Activated CD4-positive, alpha-beta T cell treated with anti-CD3 and anti-CD28 coated beads for 1 hour (primary cell): ENCODE measurements at regions not wholly inside any gene's neighbourhood (a gene's known extent, or its start where the extent isn't known, plus 50 kb on each side); places are given as distances from the start of the nearest gene placed in this dataset.
"Not testable (repeated sequence)": the region's sequence is repeated elsewhere in the genome, so short reads cannot be mapped to it uniquely, and the experiment has no call there.

Experiments
- DNase-seq: peaks from one replicate; pipeline ENCODE4 v3.0.0-alpha.2; 2020

- DNase-seq, result no peak
Measured at GRCh38 chr4:66219401-66219800, 549.1 kb upstream of the EPHA5 start.

GRCh38 chr4:66216252-66216651 is 546.0 kb upstream of the EPHA5 start:
- DNase-seq, result no peak

GRCh38 chr4:66212489-66212888 is 542.2 kb upstream of the EPHA5 start:
- DNase-seq, result no peak

- DNase-seq, result no peak
Measured at GRCh38 chr4:66204534-66205247, 534.4 kb upstream of the EPHA5 start.

- no peak for DNase-seq
Measured at GRCh38 chr4:66202870-66203269, 532.6 kb upstream of the EPHA5 start.

GRCh38 chr4:66197451-66197850 is 527.2 kb upstream of the EPHA5 start:
- no peak for DNase-seq

GRCh38 chr4:66193487-66193886 is 523.2 kb upstream of the EPHA5 start:
- no peak for DNase-seq

GRCh38 chr4:66187175-66187720 is 517.0 kb upstream of the EPHA5 start:
- no peak for DNase-seq

- DNase-seq, result no peak
Measured at GRCh38 chr4:66186095-66186494, 515.8 kb upstream of the EPHA5 start.

- no peak for DNase-seq
Measured at GRCh38 chr4:66182636-66183035, 512.3 kb upstream of the EPHA5 start.

- no peak for DNase-seq
Measured at GRCh38 chr4:66178906-66179305, 508.6 kb upstream of the EPHA5 start.

GRCh38 chr4:66169341-66169740 is 499.1 kb upstream of the EPHA5 start:
- DNase-seq, result no peak

GRCh38 chr4:66164869-66165268 is 494.6 kb upstream of the EPHA5 start:
- no peak for DNase-seq

- DNase-seq, result no peak
Measured at GRCh38 chr4:66160606-66161005, 490.3 kb upstream of the EPHA5 start.

GRCh38 chr4:66157594-66157993 is 487.3 kb upstream of the EPHA5 start:
- no peak for DNase-seq

- DNase-seq, result no peak
Measured at GRCh38 chr4:66130042-66130441, 459.8 kb upstream of the EPHA5 start.

GRCh38 chr4:66123831-66124413 is 453.6 kb upstream of the EPHA5 start:
- no peak for DNase-seq

- no peak for DNase-seq
Measured at GRCh38 chr4:66123190-66123589, 452.9 kb upstream of the EPHA5 start.

- DNase-seq, result not testable (repeated sequence)
Measured at GRCh38 chr4:66115231-66115630, 444.9 kb upstream of the EPHA5 start.

- DNase-seq, result no peak
Measured at GRCh38 chr4:66108898-66109297, 438.6 kb upstream of the EPHA5 start.

- DNase-seq, result no peak
Measured at GRCh38 chr4:66097218-66097617, 426.9 kb upstream of the EPHA5 start.

- no peak for DNase-seq
Measured at GRCh38 chr4:66095065-66095464, 424.8 kb upstream of the EPHA5 start.

GRCh38 chr4:66094070-66094469 is 423.8 kb upstream of the EPHA5 start:
- DNase-seq, result no peak

- DNase-seq, result no peak
Measured at GRCh38 chr4:66091786-66092185, 421.5 kb upstream of the EPHA5 start.

- DNase-seq, result no peak
Measured at GRCh38 chr4:66073961-66074360, 403.7 kb upstream of the EPHA5 start.
